ENCODE measurements at regions not wholly inside any gene's neighbourhood (a gene's known extent, or its start where the extent isn't known, plus 50 kb on each side); places are given as distances from the start of the nearest gene placed in this dataset.

GRCh38 chr11:64428693-64429092, 69.7 kb downstream of the RPS6KA4 start:
- Histone ChIP-seq H3K4me3 (ENCODE audit: low read depth, low read length, poor library complexity, severe bottlenecking) (no peak overlapping the region), H3K9me2 (ENCODE audit: low read depth, low read length) (no peaks in the 10 kb centered on the region), H3K4me2 (ENCODE audit: low read length) (no peak overlapping the region), H4K20me1 (ENCODE audit: insufficient read depth, low read length) (no peaks in the 10 kb centered on the region), H3K79me2 (ENCODE audit: insufficient read depth, low read length) (no peaks in the 10 kb centered on the region), H2AFZ (ENCODE audit: low read length) (no peak overlapping the region), H3K27me3 (ENCODE audit: insufficient read depth, low read length) (0 out of 2 replicates have a peak, but pooled peaks cover 7% of the 10 kb centered on the region), H3K4me1 (ENCODE audit: insufficient read depth, low read length, severe bottlenecking) (no peaks in the 10 kb centered on the region), H3K36me3 (ENCODE audit: insufficient read depth, low read length) (no peaks in the 10 kb centered on the region), H3K9me3 (ENCODE audit: low read length) (no peaks in the 10 kb centered on the region), H3K9ac (ENCODE audit: low read length) (no peak overlapping the region), H3K27ac (ENCODE audit: low read depth, low read length, poor library complexity, severe bottlenecking) (no peak overlapping the region), H3F3A (ENCODE audit: insufficient read depth, low read length) (no peaks in the 10 kb centered on the region)
- TF ChIP-seq EZH2 (IDR thresholded peaks at IDR 0.05; ENCODE audit: borderline replicate concordance, low read length), result no peak
- no peak for TF ChIP-seq CTCF (IDR thresholded peaks at IDR 0.05; ENCODE audit: low read length)

GRCh38 chr11:64429970-64430369, 71.0 kb downstream of the RPS6KA4 start:
- no peak overlapping the region for H3K4me3 ChIP-seq (ENCODE audit: low read depth, low read length, poor library complexity, severe bottlenecking)
- no peak overlapping the region for H3K9ac ChIP-seq (ENCODE audit: low read length)
- H4K20me1 ChIP-seq (ENCODE audit: insufficient read depth, low read length), result no peaks in the 10 kb centered on the region
- H3K4me2 ChIP-seq (ENCODE audit: low read length), result no peak overlapping the region
- H3K27me3 ChIP-seq (ENCODE audit: insufficient read depth, low read length), result 0 out of 2 replicates have a peak, but pooled peaks cover 7% of the 10 kb centered on the region
- no peak overlapping the region for H3K27ac ChIP-seq (ENCODE audit: low read depth, low read length, poor library complexity, severe bottlenecking)
- H3K9me2 ChIP-seq (ENCODE audit: low read depth, low read length), result no peaks in the 10 kb centered on the region
- no peaks in the 10 kb centered on the region for H3K36me3 ChIP-seq (ENCODE audit: insufficient read depth, low read length)
- no peaks in the 10 kb centered on the region for H3F3A ChIP-seq (ENCODE audit: insufficient read depth, low read length)
- H2AFZ ChIP-seq (ENCODE audit: low read length), result no peak overlapping the region
- H3K79me2 ChIP-seq (ENCODE audit: insufficient read depth, low read length), result no peaks in the 10 kb centered on the region
- no peaks in the 10 kb centered on the region for H3K4me1 ChIP-seq (ENCODE audit: insufficient read depth, low read length, severe bottlenecking)
- H3K9me3 ChIP-seq (ENCODE audit: low read length), result no peaks in the 10 kb centered on the region
- TF ChIP-seq CTCF (IDR thresholded peaks at IDR 0.05; ENCODE audit: low read length), result no peak

DNA sequence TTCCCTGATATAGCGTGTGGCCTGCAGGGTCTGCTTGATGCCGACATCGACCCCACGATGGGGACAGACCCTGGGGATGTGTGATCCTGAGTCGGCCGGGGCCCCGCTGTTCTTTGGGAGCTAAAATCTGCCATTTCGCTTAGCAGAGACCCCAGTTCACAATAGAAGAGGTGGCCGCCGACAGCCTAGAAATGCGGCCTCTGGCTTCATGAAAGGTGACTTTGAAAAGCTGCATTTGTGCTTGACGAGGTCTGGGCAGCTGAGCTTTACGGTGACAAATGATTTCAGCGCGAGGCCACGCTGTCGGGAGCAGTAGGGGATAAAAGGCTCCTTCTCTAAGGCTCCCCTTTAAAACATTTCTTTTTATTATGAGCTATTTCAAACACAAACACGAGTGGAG, 71.7 kb downstream of the RPS6KA4 start:
- Histone ChIP-seq H3K79me2 (ENCODE audit: insufficient read depth, low read length) (no peaks in the 10 kb centered on the region), H3K27ac (ENCODE audit: low read depth, low read length, poor library complexity, severe bottlenecking) (no peak overlapping the region), H3K9me2 (ENCODE audit: low read depth, low read length) (no peaks in the 10 kb centered on the region), H3K4me1 (ENCODE audit: insufficient read depth, low read length, severe bottlenecking) (no peaks in the 10 kb centered on the region), H3K4me2 (ENCODE audit: low read length) (no peak overlapping the region), H3K4me3 (ENCODE audit: low read depth, low read length, poor library complexity, severe bottlenecking) (no peak overlapping the region), H3K9ac (ENCODE audit: low read length) (no peak overlapping the region), H2AFZ (ENCODE audit: low read length) (no peak overlapping the region), H4K20me1 (ENCODE audit: insufficient read depth, low read length) (no peaks in the 10 kb centered on the region), H3K36me3 (ENCODE audit: insufficient read depth, low read length) (no peaks in the 10 kb centered on the region), H3K9me3 (ENCODE audit: low read length) (no peaks in the 10 kb centered on the region), H3F3A (ENCODE audit: insufficient read depth, low read length) (no peaks in the 10 kb centered on the region), H3K27me3 (ENCODE audit: insufficient read depth, low read length) (0 out of 2 replicates have a peak, but pooled peaks cover 7% of the 10 kb centered on the region)
- TF ChIP-seq CTCF (IDR thresholded peaks at IDR 0.05; ENCODE audit: low read length), result no peak
